Neural cell (in vitro differentiated cells): ENCODE measurements at regions not wholly inside any gene's neighbourhood (a gene's known extent, or its start where the extent isn't known, plus 50 kb on each side); places are given as distances from the start of the nearest gene placed in this dataset.

ENCODE experiments used
- CTCF ChIP-seq: fragments of 450-650 bp; IDR thresholded peaks from 2 replicates; pipeline ENCODE4 v1.5.1; 2014; ENCODE audit warnings: antibody characterized with exemption, mild to moderate bottlenecking, moderate library complexity; ENCODE audit not compliant: poor library complexity, severe bottlenecking
- EP300 ChIP-seq: fragments of 450-650 bp; conservative IDR thresholded peaks from 2 replicates; pipeline ENCODE4 v1.6.1; 2014; ENCODE audit warnings: antibody characterized with exemption, mild to moderate bottlenecking, moderate library complexity; ENCODE audit not compliant: poor library complexity, severe bottlenecking
- EZH2 ChIP-seq: fragments of 200-600, 300-800 bp; shearing (Covaris generic), sonication (generic); IDR thresholded peaks from 2 replicates; pipeline ENCODE4 v1.6.1; 2014; ENCODE audit warnings: antibody characterized with exemption, low read length, borderline replicate concordance, mild to moderate bottlenecking; ENCODE audit not compliant: insufficient read depth, poor library complexity, severe bottlenecking
- MXI1 ChIP-seq: fragments of 450-650 bp; conservative IDR thresholded peaks from 2 replicates; pipeline ENCODE4 v1.6.1; 2014; ENCODE audit warnings: antibody characterized with exemption, mild to moderate bottlenecking; ENCODE audit not compliant: poor library complexity, severe bottlenecking
- POLR2AphosphoS5 ChIP-seq: IDR thresholded peaks from 2 replicates; pipeline ENCODE4 v1.6.1; 2012
- RAD21 ChIP-seq: fragments of 450-650 bp; conservative IDR thresholded peaks from 2 replicates; pipeline ENCODE4 v1.6.1; 2014; ENCODE audit warnings: antibody characterized with exemption, mild to moderate bottlenecking, moderate library complexity
- REST ChIP-seq: IDR thresholded peaks from 2 replicates; pipeline ENCODE4 v1.6.1; 2012; ENCODE audit warnings: borderline replicate concordance
- SMC3 ChIP-seq: fragments of 450-650 bp; conservative IDR thresholded peaks from 2 replicates; pipeline ENCODE4 v1.6.1; 2014; ENCODE audit warnings: antibody characterized with exemption, mild to moderate bottlenecking, moderate library complexity; ENCODE audit not compliant: poor library complexity
- TAF1 ChIP-seq: IDR thresholded peaks from 2 replicates; pipeline ENCODE4 v1.6.1; 2012; ENCODE audit warnings: low read depth

GRCh38 chrX:1139185-1139500 is 73.3 kb downstream of the CRLF2 start:
- TF ChIP-seq POLR2AphosphoS5: no peak
- TF ChIP-seq CTCF: no peak
- no peak for TF ChIP-seq REST
- TF ChIP-seq TAF1: no peak
- no peak for TF ChIP-seq EZH2
- TF ChIP-seq MXI1: no peak
- no peak for TF ChIP-seq SMC3
- TF ChIP-seq EP300: no peak
- no peak for TF ChIP-seq RAD21
